IPS-NIHi7 (cell line): ENCODE measurements at regions not wholly inside any gene's neighbourhood (a gene's known extent, or its start where the extent isn't known, plus 50 kb on each side); places are given as distances from the start of the nearest gene placed in this dataset.

Source experiments
- DNase-seq: peaks from one replicate; pipeline ENCODE4 v3.0.0; 2012; ENCODE audit warnings: mixed read lengths; ENCODE audit errors: extremely low spot score

DNA sequence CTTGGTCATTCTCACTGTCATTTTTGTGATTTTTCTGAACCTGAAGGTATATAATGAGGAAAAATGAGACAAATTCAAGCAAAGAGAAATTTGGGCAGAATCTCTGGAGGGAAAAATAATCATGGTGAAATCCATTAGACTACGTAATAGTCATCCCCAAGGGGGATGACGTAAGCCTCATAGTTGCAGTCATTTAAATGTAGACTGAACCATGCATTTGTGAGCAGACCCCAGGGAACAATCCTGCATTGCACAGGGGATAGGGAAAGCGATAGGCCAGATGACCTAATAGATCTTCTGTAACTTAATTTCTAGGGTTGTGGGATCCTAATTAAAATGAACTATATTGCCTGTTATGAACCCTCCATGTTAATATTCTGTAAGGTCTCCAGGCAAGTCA, 167.4 kb upstream of the C1orf21 start:
- DNase-seq: no peak

DNA sequence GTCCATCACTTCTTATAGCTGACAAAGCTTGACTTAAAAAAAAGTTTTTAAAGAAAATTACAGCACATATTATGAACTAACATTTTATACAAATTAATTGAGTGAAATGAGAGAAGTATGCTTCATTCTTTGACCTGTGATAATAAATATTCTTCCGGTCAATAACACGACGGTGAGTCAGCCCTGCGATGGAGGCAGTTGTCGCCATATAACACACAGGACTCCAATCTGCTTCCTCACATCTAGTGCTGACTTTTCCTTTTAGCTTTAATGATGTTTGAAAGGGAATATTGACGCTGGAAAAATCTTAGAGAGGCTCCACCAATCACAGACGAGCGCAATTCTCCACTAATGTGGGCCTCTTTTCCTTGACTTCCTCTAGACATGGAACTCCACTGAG, 166.9 kb upstream of the C1orf21 start:
- DNase-seq: no peak

DNA sequence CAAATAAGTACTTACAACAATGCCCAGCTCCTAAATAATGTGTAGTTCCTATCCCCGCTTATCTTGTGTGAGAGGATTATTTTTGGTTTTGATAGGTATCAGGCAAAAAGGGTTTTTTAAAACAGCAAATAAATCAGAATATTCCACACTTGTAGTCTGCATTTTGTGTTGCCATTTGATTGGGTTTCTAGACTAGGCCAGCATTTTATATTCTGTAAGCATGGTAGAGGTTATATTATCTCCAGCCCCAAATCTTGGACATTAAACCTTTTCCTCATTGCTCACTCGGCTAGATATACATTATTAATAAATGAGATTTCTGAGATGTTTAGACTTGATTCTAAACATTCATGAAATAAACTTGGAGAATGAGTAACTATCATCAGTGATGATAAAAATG, 165.7 kb upstream of the C1orf21 start:
- DNase-seq: no peak

DNA sequence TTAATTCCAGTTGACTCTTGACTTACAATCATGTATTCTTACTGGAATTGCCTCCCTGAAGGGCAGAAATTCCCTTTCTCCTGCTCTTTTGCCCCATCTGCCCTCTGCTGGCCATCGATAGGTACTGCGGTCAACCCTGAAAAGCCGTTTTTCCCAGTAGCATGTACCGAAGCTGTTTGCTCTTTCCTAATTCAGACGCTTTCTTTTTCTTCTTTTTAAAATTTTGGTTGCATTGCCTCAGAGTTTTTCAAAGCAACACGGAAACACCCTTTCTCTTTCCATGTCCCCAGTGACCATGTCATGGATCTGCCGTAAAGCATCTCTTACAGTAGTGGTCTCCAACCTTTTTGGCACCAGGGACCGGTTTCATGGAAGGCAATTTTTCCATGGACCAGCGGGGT, 164.2 kb upstream of the C1orf21 start:
- peak; percentile 73 for DNase-seq

DNA sequence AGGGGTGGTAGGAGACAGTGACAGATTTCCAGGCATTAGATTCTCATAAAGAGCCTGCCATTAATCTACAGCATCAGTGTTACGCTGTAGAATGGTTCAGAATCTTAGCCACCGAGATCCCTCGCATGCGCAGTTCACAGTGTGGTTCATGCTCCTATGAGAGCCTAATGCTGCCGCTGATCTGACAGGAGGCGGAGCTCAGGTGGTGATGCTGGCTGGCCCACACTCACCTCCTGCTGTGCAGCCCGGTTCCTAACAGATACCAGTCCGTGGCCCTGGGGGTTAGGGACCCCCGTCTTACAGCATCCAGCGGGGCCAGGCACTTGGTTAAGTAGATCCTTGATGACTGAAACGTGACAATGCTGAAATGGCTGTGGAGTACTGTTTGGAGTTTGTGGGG, 163.6 kb upstream of the C1orf21 start:
- DNase-seq: no peak

DNA sequence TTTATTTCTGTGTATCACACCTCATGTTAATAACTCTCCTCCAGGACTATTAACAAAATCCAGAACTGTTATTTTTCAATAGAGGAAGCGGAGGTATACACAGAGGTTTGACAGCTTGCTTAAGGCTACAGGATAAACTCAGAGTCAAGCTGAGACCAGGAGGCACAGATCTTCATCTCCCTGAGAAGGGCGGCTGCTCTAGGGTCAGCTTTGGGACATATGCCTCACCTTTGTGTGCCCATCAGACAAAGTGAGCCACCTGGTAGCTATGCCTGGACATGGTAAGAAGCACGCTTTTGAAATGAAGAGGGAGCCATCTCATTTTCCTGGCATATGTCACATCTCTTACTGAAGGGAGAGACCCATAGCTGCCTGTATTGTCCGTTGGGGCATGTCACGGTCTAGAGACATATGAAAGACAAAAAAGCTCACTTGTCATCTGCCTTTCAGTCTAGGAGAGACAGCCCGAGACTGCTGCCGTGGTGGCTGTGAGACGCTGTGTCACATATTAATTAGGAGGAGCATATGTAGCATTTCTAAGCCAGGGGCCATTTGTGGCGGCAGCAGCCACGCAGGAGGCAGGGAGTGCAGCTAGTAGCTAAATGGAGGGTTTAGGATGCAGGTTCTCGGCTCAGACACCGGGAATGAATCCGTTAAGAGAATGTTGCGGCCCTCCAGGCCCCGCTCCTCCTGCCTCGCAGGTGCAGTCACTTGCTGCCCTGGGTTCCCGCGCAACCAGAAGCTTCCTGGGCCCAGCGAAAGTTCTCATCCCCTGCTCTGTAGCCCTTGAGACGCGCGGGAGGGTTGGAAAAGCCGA, 161.3 kb upstream of the C1orf21 start:
- no peak for DNase-seq

DNA sequence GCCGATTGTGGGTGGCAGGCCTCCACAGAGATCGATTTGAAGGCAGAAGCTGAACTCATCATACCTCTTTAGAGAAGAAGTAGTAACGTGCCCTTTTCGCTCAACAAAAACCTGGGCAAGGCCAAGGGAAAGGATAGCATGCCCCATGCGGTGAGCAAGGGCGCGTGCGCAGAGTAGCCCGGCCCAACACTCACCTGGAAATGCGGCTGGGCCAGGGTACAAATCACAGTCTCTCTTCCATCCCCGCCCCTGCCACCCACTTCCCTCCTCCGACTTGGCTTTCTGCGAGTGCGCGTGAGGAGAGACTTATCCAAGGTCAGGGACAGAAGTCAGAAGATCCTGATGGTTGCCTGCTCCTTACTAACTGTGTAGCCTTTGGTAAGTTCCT, 160.7 kb upstream of the C1orf21 start:
- no peak for DNase-seq

DNA sequence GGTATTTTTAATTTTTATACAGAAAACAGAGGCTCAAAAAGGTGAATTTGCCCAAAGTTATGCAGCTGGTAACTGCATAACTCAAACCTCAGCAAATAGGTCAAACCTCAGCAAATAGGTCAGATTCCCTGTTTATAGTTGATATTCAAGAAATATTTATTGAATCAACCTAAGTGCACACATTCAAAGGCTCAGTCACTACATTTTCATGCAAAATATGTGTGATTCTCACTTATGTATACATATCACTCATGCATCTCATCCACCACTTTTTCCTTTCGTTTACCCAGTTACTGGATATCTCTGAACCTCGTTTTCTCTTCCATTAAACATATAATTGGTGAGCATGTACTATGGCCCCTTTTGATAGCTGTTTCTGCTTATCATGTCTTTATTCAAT, 158.3 kb upstream of the C1orf21 start:
- DNase-seq: no peak

DNA sequence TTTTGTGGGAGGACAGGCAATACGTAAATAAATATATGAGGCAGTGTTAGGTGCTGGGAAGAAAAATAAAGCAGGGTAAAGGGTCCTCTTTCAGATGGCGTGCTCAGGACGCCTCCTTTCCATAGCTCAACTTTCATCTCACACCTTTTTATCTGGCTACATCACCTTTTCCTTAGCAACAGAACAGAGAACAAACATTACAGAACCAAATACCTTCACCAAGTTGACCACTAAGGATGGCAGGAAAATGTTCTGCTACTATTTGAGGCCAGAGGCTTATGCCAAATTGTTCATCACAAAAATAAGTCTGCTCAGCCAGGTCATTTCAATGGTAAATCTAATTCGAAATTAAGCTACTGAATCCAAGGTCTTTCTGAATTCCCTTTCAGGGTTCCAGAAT, 149.2 kb upstream of the C1orf21 start:
- no peak for DNase-seq

DNA sequence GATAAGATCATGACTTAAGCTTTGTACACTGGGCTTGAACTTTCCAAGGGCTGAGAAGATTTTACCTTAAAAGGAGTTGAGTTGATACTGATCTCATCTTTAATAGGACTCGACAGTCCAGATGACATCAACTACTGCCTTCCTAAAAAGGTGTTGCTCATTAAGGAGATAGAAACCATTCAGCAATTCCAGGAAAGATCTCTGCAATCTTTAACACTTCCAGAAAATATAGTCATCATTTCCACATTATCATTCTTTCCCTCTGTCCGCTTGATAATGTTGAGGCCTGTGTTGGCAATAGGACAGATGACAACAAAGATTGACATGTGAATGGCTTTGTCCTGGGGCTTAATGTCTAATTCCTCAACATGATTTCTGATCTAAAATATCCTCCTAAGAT, 145.4 kb upstream of the C1orf21 start:
- DNase-seq: no peak

DNA sequence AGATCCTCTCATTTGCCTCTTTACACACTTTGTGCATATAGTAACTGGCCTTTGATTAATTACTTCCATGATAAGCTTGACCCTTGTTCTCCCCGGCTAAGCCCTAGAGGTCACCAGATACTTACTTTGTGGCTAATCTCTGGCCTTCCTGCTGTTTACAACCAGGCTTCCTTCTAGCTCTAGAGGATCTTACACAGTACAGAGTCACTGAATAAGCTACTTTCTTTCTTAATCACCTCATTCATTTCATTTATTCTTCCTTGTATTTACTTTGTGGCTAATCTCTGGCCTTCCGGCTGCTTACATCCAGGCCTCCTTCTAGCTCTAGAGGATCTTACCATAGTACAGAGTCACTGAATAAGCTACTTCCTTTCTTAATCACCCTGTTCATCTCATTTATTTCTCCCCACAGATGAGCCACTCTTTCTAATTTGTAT, 144.3 kb upstream of the C1orf21 start:
- DNase-seq: peak; percentile 36

DNA sequence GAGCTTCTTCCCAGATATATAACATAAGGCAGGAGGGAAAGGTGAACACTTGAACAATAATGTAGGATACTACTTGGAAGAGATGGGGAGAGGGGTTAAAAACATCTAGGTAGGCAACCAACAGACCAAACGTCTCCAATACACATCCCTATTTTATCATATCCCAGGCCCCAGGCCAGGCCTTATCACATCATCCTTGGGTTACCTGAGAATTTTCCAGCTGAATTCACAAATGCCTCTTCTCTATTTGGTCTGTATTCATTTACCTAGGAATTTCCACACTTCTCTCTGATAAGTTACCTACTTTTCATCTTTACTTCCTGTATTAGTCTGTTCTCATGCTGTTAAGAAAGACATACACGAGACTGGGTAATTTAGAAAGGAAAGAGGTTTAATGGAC, 141.9 kb upstream of the C1orf21 start:
- DNase-seq: no peak

DNA sequence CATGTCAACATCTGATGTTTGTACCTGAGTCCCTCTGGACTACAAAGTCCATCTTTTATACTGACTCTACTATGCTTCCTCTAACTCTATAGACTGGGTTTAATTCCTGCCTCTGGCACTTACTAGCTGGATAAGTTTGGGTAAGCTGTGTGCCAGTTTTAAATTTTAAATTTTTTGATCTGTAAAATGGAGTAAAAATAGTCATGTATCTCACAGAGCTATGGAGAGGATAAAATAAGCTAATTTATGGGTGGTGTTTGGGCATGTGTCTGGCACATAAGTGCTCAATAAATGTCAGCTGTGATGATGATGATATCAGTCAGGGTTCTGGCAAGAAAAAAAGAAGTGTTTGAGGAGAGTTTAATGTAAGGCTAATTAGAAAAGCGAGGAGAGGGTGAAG, 139.2 kb upstream of the C1orf21 start:
- no peak for DNase-seq

DNA sequence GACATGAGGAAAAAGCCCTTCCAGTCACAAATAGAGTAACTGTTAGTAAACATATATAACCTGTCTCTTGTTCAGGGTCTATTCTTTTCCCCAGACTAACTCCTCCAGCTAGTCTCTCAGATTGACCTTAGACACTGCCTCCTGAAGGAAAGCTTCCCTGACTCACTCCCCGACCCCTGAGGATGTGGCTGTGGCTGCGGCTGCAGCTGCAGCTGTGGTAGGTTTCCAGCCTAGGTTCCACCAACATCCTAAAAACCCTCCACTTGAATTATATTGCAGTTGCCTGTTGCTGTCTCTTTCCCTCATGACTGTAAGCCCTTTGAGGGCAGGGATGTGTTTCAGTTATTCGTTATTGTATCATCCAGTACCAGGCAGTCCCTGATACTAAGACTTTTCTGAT, 132.9 kb upstream of the C1orf21 start:
- DNase-seq: no peak

DNA sequence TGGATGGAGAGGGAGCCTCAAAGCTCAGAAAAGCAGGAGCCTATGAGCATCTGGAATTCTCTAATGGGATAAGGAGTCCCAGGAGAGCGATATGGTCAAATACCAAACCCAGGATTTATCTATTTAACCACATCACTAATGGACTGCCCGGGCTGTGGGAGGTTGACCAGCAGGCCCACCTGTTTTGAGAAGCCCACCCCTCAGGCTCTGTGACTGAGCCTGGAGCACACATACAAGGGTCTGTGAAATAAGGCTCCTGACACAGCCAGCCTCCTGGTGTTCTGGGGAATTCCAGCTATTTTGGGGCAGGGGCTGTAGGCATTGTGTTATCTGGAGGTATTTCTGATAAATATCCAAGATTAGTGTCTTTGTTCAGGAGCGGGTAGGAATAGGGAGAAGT, 132.0 kb upstream of the C1orf21 start:
- DNase-seq: no peak

DNA sequence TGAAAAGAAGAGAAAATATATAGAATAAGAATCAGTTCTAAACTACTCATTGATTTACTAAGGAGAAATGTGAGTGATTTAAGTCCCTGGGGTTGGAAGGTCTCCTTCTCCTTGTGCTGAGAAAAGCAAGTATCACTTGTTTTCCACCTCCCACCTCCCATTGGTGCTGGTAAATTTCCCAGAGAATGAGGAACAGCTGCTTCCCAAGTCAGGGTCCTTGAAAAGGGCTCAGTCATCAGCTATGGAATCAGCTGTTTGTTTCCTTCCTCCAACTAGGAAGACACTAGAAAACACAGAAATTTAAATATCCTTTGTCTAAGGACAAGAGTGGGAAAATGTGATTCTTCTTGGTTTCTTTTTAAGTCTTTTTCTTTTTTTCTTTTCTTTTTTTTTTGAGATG, 131.3 kb upstream of the C1orf21 start:
- no peak for DNase-seq

DNA sequence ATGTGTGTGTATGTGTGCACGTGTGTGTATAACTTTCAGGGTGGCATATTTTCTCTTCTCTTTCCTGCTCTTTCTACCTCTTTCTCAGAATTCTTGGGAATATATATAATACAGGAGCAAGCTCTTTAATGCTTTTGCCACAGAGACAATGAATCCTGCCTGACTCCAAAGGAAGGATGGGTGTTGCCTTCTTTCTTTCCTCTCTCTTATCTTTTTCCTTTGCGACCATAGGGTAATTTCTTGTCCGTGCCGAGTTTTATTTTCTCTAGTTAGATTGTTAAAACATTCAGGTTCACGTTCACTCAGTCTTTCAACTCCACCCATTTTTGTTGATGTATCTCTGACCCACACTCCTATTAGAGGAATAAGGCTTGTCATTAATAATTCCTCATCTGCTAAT, 129.0 kb upstream of the C1orf21 start:
- no peak for DNase-seq

DNA sequence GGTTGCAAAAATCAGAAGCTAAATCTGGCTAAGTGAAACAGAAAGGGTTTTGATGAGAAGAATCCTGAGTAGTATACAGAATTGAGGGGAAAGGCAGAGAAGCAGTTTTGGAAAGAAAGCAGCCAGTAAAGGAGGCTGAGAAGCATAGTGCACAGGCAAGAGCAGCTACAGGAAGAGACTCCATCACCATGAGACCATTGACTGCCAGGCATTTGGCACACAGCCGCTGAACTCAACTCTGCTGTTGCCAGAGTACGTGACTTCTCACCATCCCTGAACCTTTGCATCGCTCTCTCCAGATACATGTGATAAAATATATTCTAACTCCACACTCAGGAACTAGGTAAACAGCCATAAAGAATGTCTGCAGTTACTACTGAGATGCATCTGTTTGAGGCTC, 128.3 kb upstream of the C1orf21 start:
- no peak for DNase-seq

DNA sequence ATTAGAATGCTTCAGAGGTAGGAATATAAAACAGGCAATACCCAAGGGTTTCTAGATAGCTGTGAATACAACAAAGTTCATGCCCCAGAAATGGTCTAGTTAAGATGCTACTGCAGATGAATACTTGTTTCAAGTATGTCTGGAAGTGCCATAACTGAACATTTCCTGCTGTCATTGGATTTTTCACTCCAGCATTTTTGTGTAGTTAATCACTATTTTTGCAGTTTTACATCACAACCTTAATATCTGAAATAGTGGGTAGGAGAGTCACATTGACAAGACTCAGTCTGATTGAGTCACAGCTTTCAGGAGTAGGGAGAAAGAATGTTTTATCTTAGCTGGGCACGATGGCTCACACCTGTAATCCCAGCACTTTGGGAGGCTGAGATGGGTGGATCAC, 126.4 kb upstream of the C1orf21 start:
- DNase-seq: no peak

DNA sequence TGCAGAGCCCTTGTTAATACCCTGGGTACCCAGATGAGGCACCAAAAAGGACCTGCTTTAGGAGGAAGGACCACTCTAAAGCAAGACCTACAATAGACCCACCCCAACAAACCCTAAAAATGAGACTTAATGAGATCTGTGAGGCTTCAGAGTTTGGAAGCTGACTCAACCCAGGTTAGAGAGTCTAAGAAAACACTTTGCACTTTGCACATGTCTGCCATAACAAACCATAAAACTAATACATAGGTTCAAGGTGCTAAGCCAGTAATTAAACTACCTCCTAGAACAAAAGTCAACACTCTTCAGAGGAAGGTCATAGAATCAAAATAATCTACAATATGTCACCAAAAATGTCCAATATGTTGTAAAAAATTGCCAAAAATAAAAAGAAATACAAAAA, 124.7 kb upstream of the C1orf21 start:
- DNase-seq: no peak

DNA sequence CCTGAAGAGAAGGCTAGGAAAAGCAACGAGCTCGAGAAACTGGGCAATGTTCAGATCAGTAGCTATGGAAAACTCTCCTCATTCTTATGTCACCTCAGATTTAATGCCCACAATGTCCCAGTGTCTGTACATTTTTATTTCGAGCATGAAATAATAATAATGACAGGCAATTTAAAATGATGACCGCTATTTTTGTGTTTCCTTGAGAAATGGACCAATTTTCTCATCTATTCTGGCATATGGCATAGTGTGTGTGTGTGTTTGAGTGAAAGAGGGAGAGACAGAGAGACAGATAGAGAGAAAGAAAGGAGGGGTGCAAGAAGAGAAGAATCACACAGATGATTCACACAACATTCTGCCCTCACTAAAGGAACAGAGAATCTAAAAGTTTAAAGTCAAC, 119.1 kb upstream of the C1orf21 start:
- DNase-seq: no peak

DNA sequence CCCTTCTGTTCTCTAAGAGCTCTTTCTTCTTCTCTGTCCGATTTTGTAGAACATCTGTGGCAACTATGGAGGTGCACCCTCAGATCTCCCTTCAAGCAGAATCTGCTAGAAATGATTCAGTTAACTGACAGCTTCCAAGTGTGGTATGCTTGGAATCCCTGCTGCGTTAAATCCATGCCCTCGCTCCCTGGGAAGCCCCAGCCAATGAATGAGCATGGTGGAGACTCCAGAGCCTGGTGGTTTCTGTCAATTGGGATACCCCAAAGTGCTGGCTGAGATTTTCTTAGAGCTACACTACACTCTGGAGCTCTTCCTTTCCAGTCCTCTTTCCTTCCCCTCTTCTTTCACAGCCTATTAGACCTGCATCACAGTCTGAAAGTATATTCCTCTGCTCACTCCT, 116.3 kb upstream of the C1orf21 start:
- peak; percentile 54 for DNase-seq

DNA sequence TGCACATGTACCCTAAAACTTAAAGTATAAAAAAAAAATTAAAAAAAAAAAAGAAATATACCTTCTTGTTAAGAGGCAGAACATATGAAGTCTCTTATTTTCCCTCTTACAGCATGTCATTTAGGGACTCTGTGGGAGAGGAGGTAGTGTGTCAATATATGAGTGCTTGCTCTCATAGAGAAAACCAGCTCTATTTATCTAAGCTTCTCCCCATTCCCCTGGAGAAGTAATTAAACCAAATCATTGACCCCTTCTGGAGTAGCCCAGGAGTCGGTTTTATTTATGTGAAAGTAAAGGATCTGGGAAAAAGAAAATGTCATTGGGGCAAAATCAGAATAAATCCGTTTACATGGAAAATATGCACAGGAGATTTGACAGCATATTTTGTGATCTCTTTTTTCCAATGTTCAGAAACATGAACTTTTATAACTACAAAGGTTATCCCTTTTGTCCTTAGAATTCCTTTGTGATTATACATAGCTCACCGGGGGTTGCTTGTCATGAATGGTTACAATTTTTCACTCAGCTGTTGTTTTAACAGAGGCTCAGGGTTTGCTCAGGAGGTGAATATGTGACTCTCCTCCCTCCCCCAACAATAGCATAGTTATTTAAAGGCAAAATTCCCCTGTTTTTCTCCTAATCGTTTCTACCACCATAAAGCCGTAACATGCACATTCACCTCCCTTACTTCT, 114.5 kb upstream of the C1orf21 start:
- DNase-seq: no peak

DNA sequence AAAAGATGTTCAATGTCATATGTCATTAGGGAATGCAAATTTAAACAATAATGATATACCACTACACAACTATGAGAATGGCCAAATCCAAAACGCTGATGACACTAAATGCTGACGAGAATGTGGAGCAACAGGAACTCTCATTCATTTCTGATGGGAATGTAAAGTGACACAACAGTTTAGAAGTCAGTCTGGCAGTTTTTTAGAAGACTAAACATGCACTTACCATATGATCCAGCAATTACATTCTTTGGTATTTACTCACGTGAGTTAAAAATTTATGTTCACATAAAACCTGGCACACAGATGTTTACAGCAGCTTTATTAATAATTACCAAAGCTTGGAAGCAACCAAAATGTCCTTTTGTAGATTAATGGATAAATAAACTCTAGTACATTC, 110.4 kb upstream of the C1orf21 start:
- DNase-seq: no peak
